Loucy (cell line): ENCODE measurements at regions not wholly inside any gene's neighbourhood (a gene's known extent, or its start where the extent isn't known, plus 50 kb on each side); places are given as distances from the start of the nearest gene placed in this dataset.

ENCODE experiments used
- EZH2phosphoT487 ChIP-seq: fragments of 200-600 bp; IDR thresholded peaks from 2 replicates; pipeline ENCODE4 v1.6.1; 2018; ENCODE audit warnings: antibody characterized with exemption, mild to moderate bottlenecking, moderate library complexity, borderline replicate concordance
- TF ChIP-seq, protein P1 (sequence below): fragments of 200-600 bp; sonication (generic); conservative IDR thresholded peaks from 2 replicates; pipeline ENCODE4 v1.5.1; 2014; ENCODE audit warnings: mild to moderate bottlenecking, antibody characterized with exemption, low read length

DNA sequence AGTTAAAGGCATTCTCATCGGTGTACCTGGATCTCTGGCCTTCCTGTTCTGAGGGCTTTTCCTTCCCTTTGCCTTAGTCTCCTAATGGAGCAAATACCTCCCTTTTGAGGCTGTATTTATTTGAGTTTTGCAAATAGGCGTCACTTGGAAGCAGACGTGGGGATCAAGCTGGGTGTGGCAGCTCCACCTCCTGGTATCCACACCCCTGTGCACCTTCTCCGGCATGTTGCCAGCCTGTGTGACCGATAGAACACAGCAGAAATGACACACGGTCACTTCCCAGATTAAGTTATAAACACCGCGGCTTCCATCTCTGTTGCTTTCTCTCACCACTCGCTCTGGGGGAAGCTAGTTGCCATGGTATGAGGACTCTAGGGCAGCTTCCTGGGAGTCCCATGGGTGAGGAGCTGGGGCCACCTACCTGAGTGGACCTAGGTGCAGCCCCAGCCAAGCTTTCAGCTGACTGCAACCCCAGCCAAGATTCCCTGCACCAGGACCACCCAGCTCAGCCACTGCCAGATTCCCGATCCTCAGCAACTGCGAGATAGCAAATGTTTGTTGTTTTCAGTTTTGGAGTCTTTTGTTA, 214.4 kb upstream of the MVB12B start:
- TF ChIP-seq EZH2phosphoT487, result no peak
- TF ChIP-seq, protein P1, sequence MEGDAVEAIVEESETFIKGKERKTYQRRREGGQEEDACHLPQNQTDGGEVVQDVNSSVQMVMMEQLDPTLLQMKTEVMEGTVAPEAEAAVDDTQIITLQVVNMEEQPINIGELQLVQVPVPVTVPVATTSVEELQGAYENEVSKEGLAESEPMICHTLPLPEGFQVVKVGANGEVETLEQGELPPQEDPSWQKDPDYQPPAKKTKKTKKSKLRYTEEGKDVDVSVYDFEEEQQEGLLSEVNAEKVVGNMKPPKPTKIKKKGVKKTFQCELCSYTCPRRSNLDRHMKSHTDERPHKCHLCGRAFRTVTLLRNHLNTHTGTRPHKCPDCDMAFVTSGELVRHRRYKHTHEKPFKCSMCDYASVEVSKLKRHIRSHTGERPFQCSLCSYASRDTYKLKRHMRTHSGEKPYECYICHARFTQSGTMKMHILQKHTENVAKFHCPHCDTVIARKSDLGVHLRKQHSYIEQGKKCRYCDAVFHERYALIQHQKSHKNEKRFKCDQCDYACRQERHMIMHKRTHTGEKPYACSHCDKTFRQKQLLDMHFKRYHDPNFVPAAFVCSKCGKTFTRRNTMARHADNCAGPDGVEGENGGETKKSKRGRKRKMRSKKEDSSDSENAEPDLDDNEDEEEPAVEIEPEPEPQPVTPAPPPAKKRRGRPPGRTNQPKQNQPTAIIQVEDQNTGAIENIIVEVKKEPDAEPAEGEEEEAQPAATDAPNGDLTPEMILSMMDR, result no peak
